Testis (tissue), 2 donors: ENCODE measurements at regions not wholly inside any gene's neighbourhood (a gene's known extent, or its start where the extent isn't known, plus 50 kb on each side); places are given as distances from the start of the nearest gene placed in this dataset.

Source experiments
- POLR2A ChIP-seq: fragments of 450-650 bp; IDR thresholded peaks from one replicate; pipeline ENCODE4 v1.6.1; 2017; ENCODE audit warnings: antibody characterized with exemption, mild to moderate bottlenecking, moderate library complexity
- TF ChIP-seq, protein P1 (sequence below), 3 experiments: fragments of 450-650 bp in 2 of 3; fragments of 200-600 bp in 1 of 3; sonication (generic) in 1 of 3; IDR thresholded peaks; one replicate each; pipeline ENCODE4 v1.5.1; 2016 to 2019; ENCODE audit warnings: antibody characterized with exemption in 3 of 3, mild to moderate bottlenecking in 2 of 3, moderate library complexity in 1 of 3

DNA sequence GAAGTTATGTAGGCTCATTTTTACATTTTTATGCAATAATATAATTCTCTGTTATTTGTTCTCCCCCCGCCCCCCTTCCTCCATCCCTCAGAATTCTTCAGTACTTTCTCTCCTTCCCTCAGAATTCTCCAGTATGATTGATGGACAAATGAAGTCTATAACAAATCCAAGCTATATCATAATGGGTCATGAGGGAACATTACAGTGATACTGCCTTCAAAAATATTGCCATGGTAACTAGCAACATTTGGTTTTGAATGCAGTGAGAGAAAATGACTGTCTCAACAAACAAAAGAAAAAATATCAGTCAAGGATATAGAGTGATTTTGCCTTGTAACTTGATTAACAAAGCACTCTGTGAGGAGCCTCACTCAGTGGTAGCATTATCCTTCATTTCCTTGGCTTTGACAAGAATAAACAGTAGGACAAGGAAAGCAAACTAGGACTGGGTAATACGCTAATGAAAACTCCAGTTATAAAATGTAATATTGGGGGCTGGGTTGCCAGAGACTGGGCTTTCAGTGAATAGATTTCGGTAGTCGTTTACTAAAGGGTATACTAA is 392.9 kb upstream of the CRIM1 start:
- TF ChIP-seq, protein P1, sequence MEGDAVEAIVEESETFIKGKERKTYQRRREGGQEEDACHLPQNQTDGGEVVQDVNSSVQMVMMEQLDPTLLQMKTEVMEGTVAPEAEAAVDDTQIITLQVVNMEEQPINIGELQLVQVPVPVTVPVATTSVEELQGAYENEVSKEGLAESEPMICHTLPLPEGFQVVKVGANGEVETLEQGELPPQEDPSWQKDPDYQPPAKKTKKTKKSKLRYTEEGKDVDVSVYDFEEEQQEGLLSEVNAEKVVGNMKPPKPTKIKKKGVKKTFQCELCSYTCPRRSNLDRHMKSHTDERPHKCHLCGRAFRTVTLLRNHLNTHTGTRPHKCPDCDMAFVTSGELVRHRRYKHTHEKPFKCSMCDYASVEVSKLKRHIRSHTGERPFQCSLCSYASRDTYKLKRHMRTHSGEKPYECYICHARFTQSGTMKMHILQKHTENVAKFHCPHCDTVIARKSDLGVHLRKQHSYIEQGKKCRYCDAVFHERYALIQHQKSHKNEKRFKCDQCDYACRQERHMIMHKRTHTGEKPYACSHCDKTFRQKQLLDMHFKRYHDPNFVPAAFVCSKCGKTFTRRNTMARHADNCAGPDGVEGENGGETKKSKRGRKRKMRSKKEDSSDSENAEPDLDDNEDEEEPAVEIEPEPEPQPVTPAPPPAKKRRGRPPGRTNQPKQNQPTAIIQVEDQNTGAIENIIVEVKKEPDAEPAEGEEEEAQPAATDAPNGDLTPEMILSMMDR (IDR thresholded peaks at IDR 0.05) = no peak
- no peak for TF ChIP-seq POLR2A
